Activated B cell treated with CpG ODN at 0.5 μM for 24 hours (primary cell): ENCODE measurements at regions not wholly inside any gene's neighbourhood (a gene's known extent, or its start where the extent isn't known, plus 50 kb on each side); places are given as distances from the start of the nearest gene placed in this dataset.
"Not testable (repeated sequence)": the region's sequence is repeated elsewhere in the genome, so short reads cannot be mapped to it uniquely, and the experiment has no call there.

ENCODE experiments used
- ATAC-seq: fragments of 200-7000 bp; cut with Tn5 transposase; one replicate; pipeline ENCODE4 v1.10.0; 2021; ENCODE audit warnings: low read depth, mild to moderate bottlenecking, moderate library complexity
- CTCF ChIA-PET: fragments of 350-600 bp; sonication (Branson Sonifier 250); formaldehyde crosslinking; loops from one replicate; lab custom pipeline; 2021; ENCODE audit warnings: antibody characterized with exemption; lab: Charles Lee
- POLR2A ChIA-PET: fragments of 350-600 bp; sonication (Branson Sonifier 250); formaldehyde crosslinking; loops from one replicate; lab custom pipeline; 2021; ENCODE audit warnings: antibody characterized with exemption; lab: Charles Lee
- DNase-seq: peaks from one replicate; pipeline ENCODE4 v3.0.0; 2022
- H3K27ac Mint-ChIP-seq: one replicate; pipeline ENCODE4 v1.8.0; 2020; ENCODE audit warnings: mixed read lengths
- H3K27me3 Mint-ChIP-seq: one replicate; pipeline ENCODE4 v1.8.0; 2021; ENCODE audit warnings: mixed read lengths
- H3K36me3 Mint-ChIP-seq: one replicate; pipeline ENCODE4 v1.8.0; 2021; ENCODE audit warnings: low read depth, mixed read lengths
- H3K4me1 Mint-ChIP-seq: one replicate; pipeline ENCODE4 v1.8.0; 2021; ENCODE audit warnings: mixed read lengths
- H3K4me3 Mint-ChIP-seq: one replicate; pipeline ENCODE4 v1.8.0; 2020; ENCODE audit warnings: mild to moderate bottlenecking, mixed read lengths
- H3K9me3 Mint-ChIP-seq: one replicate; pipeline ENCODE4 v1.8.0; 2020; ENCODE audit warnings: mixed read lengths
- CTCF ChIP-seq: fragments of 200-600 bp; IDR thresholded peaks from one replicate; pipeline ENCODE4 v1.8.0; 2022; ENCODE audit warnings: antibody characterized with exemption, mild to moderate bottlenecking
- intact Hi-C: fragments of 100-400 bp; cut with micrococcal nuclease; formaldehyde crosslinking; loops from one replicate; pipeline ENCODE4 v1.15.1; 2024

DNA sequence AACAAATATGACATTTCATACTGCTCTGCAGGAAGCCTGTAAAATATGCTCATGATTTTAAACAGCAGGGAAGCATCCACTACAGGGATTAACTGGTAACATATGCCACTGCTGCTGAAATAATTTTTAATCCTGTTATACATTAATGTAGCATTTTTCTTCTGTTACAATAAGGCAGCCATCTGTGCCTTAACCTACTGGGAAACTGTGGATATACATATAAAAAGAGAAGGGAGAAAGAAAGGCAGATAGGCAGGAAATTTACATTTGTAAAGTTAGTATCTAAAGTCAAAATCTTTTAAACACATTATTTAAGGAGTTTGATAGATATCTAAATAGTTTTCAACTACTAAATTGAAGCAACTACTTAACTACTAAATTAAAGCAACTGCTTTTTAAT lies 514.6 kb upstream of the KLHL4 start:
- no peak overlapping the region for H3K4me3 Mint-ChIP-seq
- H3K27ac Mint-ChIP-seq: no peak overlapping the region
- no peak for TF ChIP-seq CTCF
- no peaks in the 10 kb centered on the region for H3K4me1 Mint-ChIP-seq
- no peak for DNase-seq
- H3K9me3 Mint-ChIP-seq: no peaks in the 10 kb centered on the region
- POLR2A ChIA-PET: no interaction called here
- H3K36me3 Mint-ChIP-seq: no peaks in the 10 kb centered on the region
- intact Hi-C loops: no loop called here
- no peak for ATAC-seq
- no peaks in the 10 kb centered on the region for H3K27me3 Mint-ChIP-seq
- CTCF ChIA-PET: no interaction called here

GRCh38 chrX:87005183-87005582 lies 512.4 kb upstream of the KLHL4 start:
- CTCF ChIA-PET: no interaction called here
- no peak for ATAC-seq
- Mint-ChIP-seq H3K4me1 (no peaks in the 10 kb centered on the region), H3K4me3 (no peak overlapping the region), H3K9me3 (no peaks in the 10 kb centered on the region), H3K27ac (no peak overlapping the region), H3K36me3 (no peaks in the 10 kb centered on the region), H3K27me3 (no peaks in the 10 kb centered on the region)
- TF ChIP-seq CTCF: no peak
- POLR2A ChIA-PET: no interaction called here
- DNase-seq: no peak
- intact Hi-C loops: no loop called here

GRCh38 chrX:87005885-87006284 lies 511.7 kb upstream of the KLHL4 start:
- H3K36me3 Mint-ChIP-seq: no peaks in the 10 kb centered on the region
- DNase-seq (no peak), ATAC-seq (no peak)
- ChIA-PET CTCF (no interaction called here), POLR2A (no interaction called here)
- H3K27ac Mint-ChIP-seq: no peak overlapping the region
- intact Hi-C loops: no loop called here
- no peaks in the 10 kb centered on the region for H3K27me3 Mint-ChIP-seq
- H3K4me1 Mint-ChIP-seq: no peaks in the 10 kb centered on the region
- H3K9me3 Mint-ChIP-seq: no peaks in the 10 kb centered on the region
- H3K4me3 Mint-ChIP-seq: no peak overlapping the region
- no peak for TF ChIP-seq CTCF

DNA sequence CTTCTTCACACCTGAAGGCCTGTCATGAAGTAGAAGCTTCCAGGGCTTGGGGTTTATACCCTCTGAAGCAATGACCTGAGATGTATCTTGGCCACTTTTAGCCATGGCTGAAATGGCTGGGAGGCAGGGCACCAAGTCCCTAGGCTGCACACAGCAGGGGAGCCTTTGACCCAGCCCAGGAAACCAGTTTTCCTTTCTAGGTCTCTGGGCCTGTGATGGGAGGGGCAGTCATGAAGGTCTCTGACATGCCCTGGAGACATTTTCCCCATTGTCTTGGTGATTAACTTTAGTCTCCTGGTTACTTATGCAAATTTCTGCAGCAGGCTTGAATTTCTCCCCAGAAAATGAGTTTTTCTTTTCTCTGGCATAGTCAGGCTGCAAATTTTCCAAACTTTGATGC lies 511.0 kb upstream of the KLHL4 start:
- intact Hi-C loops: no loop called here
- TF ChIP-seq CTCF: no peak
- no peaks in the 10 kb centered on the region for H3K36me3 Mint-ChIP-seq
- CTCF ChIA-PET: no interaction called here
- no peaks in the 10 kb centered on the region for H3K9me3 Mint-ChIP-seq
- H3K27ac Mint-ChIP-seq: no peak overlapping the region
- H3K4me1 Mint-ChIP-seq: no peaks in the 10 kb centered on the region
- H3K27me3 Mint-ChIP-seq: no peaks in the 10 kb centered on the region
- DNase-seq (no peak), ATAC-seq (no peak)
- POLR2A ChIA-PET: no interaction called here
- H3K4me3 Mint-ChIP-seq: no peak overlapping the region

DNA sequence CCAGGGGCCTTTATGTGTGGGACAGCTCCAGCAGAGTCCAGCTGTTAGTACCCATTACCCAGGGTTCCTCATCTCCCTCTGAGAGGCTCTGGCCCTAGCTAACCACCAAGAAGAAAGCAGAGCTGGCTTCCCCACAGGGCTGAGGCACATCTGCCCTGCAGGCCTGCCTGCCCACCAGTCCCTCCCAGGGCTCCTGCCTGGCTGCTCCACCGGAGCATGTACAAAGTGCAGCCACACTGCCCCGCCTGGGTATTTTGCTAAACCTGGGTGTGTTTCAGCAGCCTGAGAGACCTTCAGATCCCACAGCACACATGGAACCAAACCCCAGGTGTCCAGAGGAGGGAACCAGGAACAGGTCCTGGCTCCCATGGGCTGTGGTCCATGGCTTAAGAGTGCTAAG lies 500.4 kb upstream of the KLHL4 start:
- ChIA-PET POLR2A (no interaction called here), CTCF (no interaction called here)

DNA sequence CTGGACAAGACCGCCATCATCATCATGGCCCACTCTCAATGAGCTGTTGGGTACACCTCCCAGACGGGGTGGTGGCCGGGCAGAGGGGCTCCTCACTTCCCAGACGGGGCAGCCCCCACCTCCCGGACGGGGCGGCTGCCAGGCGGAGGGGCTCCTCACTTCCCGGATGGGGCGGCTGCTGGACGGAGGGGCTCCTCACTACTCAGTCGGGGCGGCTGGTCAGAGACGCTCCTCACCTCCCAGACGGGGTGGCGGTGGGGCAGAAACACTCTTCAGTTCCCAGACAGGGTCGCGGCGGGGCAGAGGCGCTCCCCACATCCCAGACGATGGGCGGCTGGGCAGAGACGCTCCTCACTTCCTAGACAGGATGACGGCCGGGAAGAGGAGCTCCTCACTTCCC lies 484.5 kb upstream of the KLHL4 start:
- CTCF ChIA-PET: not testable (repeated sequence)

More for the DNA sequence above, 500.4 kb upstream of the KLHL4 start:
- Mint-ChIP-seq H3K9me3 (peaks cover 3% of the 10 kb centered on the region), H3K4me1 (no peaks in the 10 kb centered on the region), H3K4me3 (no peak overlapping the region), H3K36me3 (no peaks in the 10 kb centered on the region), H3K27ac (no peak overlapping the region), H3K27me3 (no peaks in the 10 kb centered on the region)
- intact Hi-C loops: no loop called here
- DNase-seq: no peak
- no peak for TF ChIP-seq CTCF
- ATAC-seq: no peak

More for the DNA sequence above, 484.5 kb upstream of the KLHL4 start:
- H3K27ac Mint-ChIP-seq, intact Hi-C loops, POLR2A ChIA-PET, H3K9me3 Mint-ChIP-seq, H3K4me1 Mint-ChIP-seq, H3K27me3 Mint-ChIP-seq, H3K36me3 Mint-ChIP-seq, H3K4me3 Mint-ChIP-seq, ATAC-seq, DNase-seq: not testable (repeated sequence)
